Peyer's patch (tissue), 4 donors: ENCODE measurements at regions not wholly inside any gene's neighbourhood (a gene's known extent, or its start where the extent isn't known, plus 50 kb on each side); places are given as distances from the start of the nearest gene placed in this dataset.

Source experiments
- POLR2A ChIP-seq, 2 donors: fragments of 450-650 bp; IDR thresholded peaks; one replicate each; pipeline ENCODE4 v1.5.1; 2017; ENCODE audit warnings: antibody characterized with exemption in 2 of 2, mild to moderate bottlenecking in 2 of 2, moderate library complexity in 2 of 2
- TF ChIP-seq, protein P1 (sequence below), 6 experiments: fragments of 450-650 bp in 4 of 6; fragments of 200-600 bp in 2 of 6; sonication (generic) in 1 of 6; IDR thresholded peaks; one replicate each; pipeline ENCODE4 v1.5.1; 2017 to 2019; ENCODE audit warnings: antibody characterized with exemption in 6 of 6, mild to moderate bottlenecking in 3 of 6, moderate library complexity in 1 of 6

- TF ChIP-seq, protein P1, sequence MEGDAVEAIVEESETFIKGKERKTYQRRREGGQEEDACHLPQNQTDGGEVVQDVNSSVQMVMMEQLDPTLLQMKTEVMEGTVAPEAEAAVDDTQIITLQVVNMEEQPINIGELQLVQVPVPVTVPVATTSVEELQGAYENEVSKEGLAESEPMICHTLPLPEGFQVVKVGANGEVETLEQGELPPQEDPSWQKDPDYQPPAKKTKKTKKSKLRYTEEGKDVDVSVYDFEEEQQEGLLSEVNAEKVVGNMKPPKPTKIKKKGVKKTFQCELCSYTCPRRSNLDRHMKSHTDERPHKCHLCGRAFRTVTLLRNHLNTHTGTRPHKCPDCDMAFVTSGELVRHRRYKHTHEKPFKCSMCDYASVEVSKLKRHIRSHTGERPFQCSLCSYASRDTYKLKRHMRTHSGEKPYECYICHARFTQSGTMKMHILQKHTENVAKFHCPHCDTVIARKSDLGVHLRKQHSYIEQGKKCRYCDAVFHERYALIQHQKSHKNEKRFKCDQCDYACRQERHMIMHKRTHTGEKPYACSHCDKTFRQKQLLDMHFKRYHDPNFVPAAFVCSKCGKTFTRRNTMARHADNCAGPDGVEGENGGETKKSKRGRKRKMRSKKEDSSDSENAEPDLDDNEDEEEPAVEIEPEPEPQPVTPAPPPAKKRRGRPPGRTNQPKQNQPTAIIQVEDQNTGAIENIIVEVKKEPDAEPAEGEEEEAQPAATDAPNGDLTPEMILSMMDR (IDR thresholded peaks at IDR 0.05) = no peak
- no peak for TF ChIP-seq POLR2A (IDR thresholded peaks at IDR 0.05)
Observed at GRCh38 chr2:221075203-221075602, 496.9 kb downstream of the EPHA4 start.
